ENCODE measurements at regions not wholly inside any gene's neighbourhood (a gene's known extent, or its start where the extent isn't known, plus 50 kb on each side); places are given as distances from the start of the nearest gene placed in this dataset.

DNA sequence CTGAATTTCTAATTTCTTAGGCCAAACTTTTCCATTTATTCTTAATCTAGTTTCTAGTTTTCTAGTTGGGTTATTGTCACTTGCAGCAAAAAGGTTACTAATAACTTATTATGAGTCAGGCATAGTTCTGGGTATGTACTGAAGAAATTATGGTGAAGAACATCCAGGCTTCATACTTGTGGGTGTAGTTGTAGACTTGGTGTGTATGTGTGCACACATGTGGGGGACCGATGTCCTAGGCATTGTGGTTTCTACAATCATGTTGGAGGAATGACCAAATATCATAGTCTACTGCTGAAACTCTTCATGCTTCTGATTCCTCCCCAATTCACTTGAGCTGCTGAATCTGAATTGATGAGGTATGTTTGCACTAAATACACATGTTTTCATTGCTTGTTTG, 141.2 kb downstream of the PMAIP1 start:
- TF ChIP-seq, protein P1, sequence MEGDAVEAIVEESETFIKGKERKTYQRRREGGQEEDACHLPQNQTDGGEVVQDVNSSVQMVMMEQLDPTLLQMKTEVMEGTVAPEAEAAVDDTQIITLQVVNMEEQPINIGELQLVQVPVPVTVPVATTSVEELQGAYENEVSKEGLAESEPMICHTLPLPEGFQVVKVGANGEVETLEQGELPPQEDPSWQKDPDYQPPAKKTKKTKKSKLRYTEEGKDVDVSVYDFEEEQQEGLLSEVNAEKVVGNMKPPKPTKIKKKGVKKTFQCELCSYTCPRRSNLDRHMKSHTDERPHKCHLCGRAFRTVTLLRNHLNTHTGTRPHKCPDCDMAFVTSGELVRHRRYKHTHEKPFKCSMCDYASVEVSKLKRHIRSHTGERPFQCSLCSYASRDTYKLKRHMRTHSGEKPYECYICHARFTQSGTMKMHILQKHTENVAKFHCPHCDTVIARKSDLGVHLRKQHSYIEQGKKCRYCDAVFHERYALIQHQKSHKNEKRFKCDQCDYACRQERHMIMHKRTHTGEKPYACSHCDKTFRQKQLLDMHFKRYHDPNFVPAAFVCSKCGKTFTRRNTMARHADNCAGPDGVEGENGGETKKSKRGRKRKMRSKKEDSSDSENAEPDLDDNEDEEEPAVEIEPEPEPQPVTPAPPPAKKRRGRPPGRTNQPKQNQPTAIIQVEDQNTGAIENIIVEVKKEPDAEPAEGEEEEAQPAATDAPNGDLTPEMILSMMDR (IDR thresholded peaks at IDR 0.05; ENCODE audit: borderline replicate concordance, control extremely low read depth, extremely low read depth, insufficient read depth, missing control alignments): no peak
- no peak for DNase-seq (ENCODE audit: low spot score)
- in situ Hi-C loops (cut with MboI; ENCODE audit: low sequenced_read_pairs, unreplicated experiment): no loop called here

GRCh38 chr18:60038731-60039130, 138.9 kb downstream of the PMAIP1 start:
- in situ Hi-C loops (cut with MboI; ENCODE audit: low sequenced_read_pairs, unreplicated experiment): no loop called here
- DNase-seq (ENCODE audit: low spot score): no peak
- TF ChIP-seq, protein P1 (IDR thresholded peaks at IDR 0.05; ENCODE audit: borderline replicate concordance, control extremely low read depth, extremely low read depth, insufficient read depth, missing control alignments): no peak

DNA sequence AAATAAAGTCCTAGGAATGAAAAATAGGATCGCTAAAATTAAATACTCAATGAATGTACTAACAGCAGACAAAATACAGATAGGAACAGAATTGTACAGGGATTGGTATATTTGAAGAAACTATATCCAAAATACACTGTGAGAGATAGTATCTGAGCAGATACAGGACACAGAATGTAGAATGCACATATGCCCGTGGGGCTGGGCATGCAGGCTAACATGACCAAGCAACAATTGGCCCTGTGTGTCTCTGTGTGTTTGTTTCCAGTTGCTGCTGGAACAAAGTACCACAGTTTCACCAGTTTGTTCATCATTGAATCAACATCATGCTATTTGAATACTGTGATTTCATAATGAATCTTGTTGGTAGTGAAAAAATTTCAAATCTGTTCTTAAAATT, 127.6 kb downstream of the PMAIP1 start:
- TF ChIP-seq, protein P1 (IDR thresholded peaks at IDR 0.05; ENCODE audit: borderline replicate concordance, control extremely low read depth, extremely low read depth, insufficient read depth, missing control alignments): no peak
- in situ Hi-C loops (cut with MboI; ENCODE audit: low sequenced_read_pairs, unreplicated experiment): no loop called here
- DNase-seq (ENCODE audit: low spot score): no peak

DNA sequence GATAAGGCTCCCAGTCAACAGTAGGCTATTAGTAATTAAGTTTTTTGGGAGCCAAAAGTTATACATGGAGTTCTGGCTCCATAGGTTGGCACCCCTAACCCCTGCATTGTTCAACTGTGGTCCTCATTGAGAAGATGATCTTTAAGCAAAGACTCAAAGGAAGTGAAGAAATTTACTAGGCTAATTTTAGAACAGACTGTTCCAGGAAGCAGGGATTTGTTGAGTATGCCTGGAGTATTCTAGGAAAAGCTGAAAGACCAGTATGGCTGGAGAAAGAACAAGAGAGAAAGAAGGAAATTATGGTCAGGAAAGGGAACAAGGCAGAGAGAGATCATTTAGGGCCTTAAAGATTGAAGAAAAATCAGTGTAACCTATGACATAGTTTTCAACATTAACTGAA, 125.1 kb downstream of the PMAIP1 start:
- in situ Hi-C loops (cut with MboI; ENCODE audit: low sequenced_read_pairs, unreplicated experiment): no loop called here
- no peak for DNase-seq (ENCODE audit: low spot score)
- TF ChIP-seq, protein P1 (IDR thresholded peaks at IDR 0.05; ENCODE audit: borderline replicate concordance, control extremely low read depth, extremely low read depth, insufficient read depth, missing control alignments): no peak

- TF ChIP-seq, protein P1 (IDR thresholded peaks at IDR 0.05; ENCODE audit: borderline replicate concordance, control extremely low read depth, extremely low read depth, insufficient read depth, missing control alignments): no peak
- in situ Hi-C loops (cut with MboI; ENCODE audit: low sequenced_read_pairs, unreplicated experiment): no loop called here
- no peak for DNase-seq (ENCODE audit: low spot score)
Measured at GRCh38 chr18:60024345-60024744, 124.5 kb downstream of the PMAIP1 start.

- TF ChIP-seq, protein P1 (IDR thresholded peaks at IDR 0.05; ENCODE audit: borderline replicate concordance, control extremely low read depth, extremely low read depth, insufficient read depth, missing control alignments): no peak
- in situ Hi-C loops (cut with MboI; ENCODE audit: low sequenced_read_pairs, unreplicated experiment): no loop called here
Measured at GRCh38 chr18:60022671-60023276, 123.0 kb downstream of the PMAIP1 start.

More at GRCh38 chr18:60022671-60023276, 123.0 kb downstream of the PMAIP1 start:
- DNase-seq (ENCODE audit: low spot score): no peak

All from GM13976 (cell line).